ENCODE measurements at regions not wholly inside any gene's neighbourhood (a gene's known extent, or its start where the extent isn't known, plus 50 kb on each side); places are given as distances from the start of the nearest gene placed in this dataset.

- Histone ChIP-seq H3K9me3 (ENCODE audit: insufficient read depth, low read depth) (no peaks in the 10 kb centered on the region), H3K36me3 (ENCODE audit: low read depth) (no peaks in the 10 kb centered on the region), H3K79me2 (ENCODE audit: low read depth) (no peaks in the 10 kb centered on the region), H3K27me3 (ENCODE audit: insufficient read depth, low read depth) (no peaks in the 10 kb centered on the region), H3F3A (ENCODE audit: insufficient read depth, low read depth) (no peaks in the 10 kb centered on the region), H3K4me1 (replicated peaks; ENCODE audit: insufficient read depth) (no peaks in the 10 kb centered on the region), H3K4me2 (no peak overlapping the region), H3K27ac (no peak overlapping the region), H4K20me1 (ENCODE audit: insufficient read depth) (no peaks in the 10 kb centered on the region), H3K4me3 (no peak overlapping the region), H2AFZ (no peak overlapping the region), H3K9me2 (ENCODE audit: insufficient read depth) (no peaks in the 10 kb centered on the region)
- ChIA-PET CTCF (interaction anchor here (0.6 to 1.0 kb wide), 4 partner anchors 149 to 1129 kb away, joined by 3 to 4 read pairs (median 3); no protein-coding TSS in a partner anchor), POLR2A (ENCODE audit: unreplicated experiment) (no interaction called here)
- no TSS peak for BruUV-seq (replicated peaks)
- no peak for TF ChIP-seq EZH2 (IDR thresholded peaks at IDR 0.05; ENCODE audit: low read depth)
- TF ChIP-seq, protein P1, sequence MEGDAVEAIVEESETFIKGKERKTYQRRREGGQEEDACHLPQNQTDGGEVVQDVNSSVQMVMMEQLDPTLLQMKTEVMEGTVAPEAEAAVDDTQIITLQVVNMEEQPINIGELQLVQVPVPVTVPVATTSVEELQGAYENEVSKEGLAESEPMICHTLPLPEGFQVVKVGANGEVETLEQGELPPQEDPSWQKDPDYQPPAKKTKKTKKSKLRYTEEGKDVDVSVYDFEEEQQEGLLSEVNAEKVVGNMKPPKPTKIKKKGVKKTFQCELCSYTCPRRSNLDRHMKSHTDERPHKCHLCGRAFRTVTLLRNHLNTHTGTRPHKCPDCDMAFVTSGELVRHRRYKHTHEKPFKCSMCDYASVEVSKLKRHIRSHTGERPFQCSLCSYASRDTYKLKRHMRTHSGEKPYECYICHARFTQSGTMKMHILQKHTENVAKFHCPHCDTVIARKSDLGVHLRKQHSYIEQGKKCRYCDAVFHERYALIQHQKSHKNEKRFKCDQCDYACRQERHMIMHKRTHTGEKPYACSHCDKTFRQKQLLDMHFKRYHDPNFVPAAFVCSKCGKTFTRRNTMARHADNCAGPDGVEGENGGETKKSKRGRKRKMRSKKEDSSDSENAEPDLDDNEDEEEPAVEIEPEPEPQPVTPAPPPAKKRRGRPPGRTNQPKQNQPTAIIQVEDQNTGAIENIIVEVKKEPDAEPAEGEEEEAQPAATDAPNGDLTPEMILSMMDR (conservative IDR thresholded peaks at IDR 0.05): peak; percentile 71
- intact Hi-C loops (cut with micrococcal nuclease; ENCODE audit: unreplicated experiment): loop anchor here (1.0 kb wide), 2 partner anchors 112 to 1086 kb away; no protein-coding TSS in a partner anchor
- DNase-seq: peak; percentile 44 to 57
Observed at GRCh38 chr1:219416598-219417238, 196.2 kb downstream of the ZC3H11B start.

DNA sequence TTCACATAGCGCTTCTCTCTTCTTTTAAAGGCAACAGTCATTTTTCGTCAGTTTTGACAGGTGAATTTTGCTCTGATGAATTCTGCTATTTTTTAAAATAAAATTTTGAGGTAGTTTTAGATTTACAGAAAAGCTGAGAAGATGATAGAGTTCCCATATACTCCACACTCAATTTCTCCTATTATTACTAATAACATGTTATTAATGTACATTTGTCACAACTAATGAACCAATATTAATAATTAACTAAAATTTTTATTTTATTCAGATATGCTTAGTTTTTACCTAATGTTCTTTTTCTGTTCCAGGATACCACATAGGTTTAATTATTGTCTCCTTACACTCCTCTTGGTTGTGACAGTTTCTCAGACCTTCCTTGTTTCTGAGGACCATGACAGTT is 197.0 kb downstream of the ZC3H11B start:
- BruUV-seq (replicated peaks): no TSS peak
- intact Hi-C loops (cut with micrococcal nuclease; ENCODE audit: unreplicated experiment): loop anchor here (1.0 kb wide), 2 partner anchors 112 to 1086 kb away; no protein-coding TSS in a partner anchor

GRCh38 chr1:219415433-219415832 is 197.5 kb downstream of the ZC3H11B start:
- POLR2A ChIA-PET (ENCODE audit: unreplicated experiment): no interaction called here
- intact Hi-C loops (cut with micrococcal nuclease; ENCODE audit: unreplicated experiment): no loop called here
- BruUV-seq (replicated peaks): no TSS peak

More for the DNA sequence above, 197.0 kb downstream of the ZC3H11B start:
- H3K9me3 ChIP-seq (ENCODE audit: insufficient read depth, low read depth): no peaks in the 10 kb centered on the region
- H3K4me3 ChIP-seq: no peak overlapping the region
- no peak for DNase-seq
- ChIA-PET POLR2A (ENCODE audit: unreplicated experiment) (no interaction called here), CTCF (no interaction called here)
- no peaks in the 10 kb centered on the region for H4K20me1 ChIP-seq (ENCODE audit: insufficient read depth)
- no peaks in the 10 kb centered on the region for H3K27me3 ChIP-seq (ENCODE audit: insufficient read depth, low read depth)
- H3K9me2 ChIP-seq (ENCODE audit: insufficient read depth): no peaks in the 10 kb centered on the region
- no peaks in the 10 kb centered on the region for H3K4me1 ChIP-seq (replicated peaks; ENCODE audit: insufficient read depth)
- H3K27ac ChIP-seq: no peak overlapping the region
- no peak overlapping the region for H2AFZ ChIP-seq
- no peaks in the 10 kb centered on the region for H3K36me3 ChIP-seq (ENCODE audit: low read depth)
- H3K79me2 ChIP-seq (ENCODE audit: low read depth): no peaks in the 10 kb centered on the region
- TF ChIP-seq, protein P1 (conservative IDR thresholded peaks at IDR 0.05): no peak
- TF ChIP-seq EZH2 (IDR thresholded peaks at IDR 0.05; ENCODE audit: low read depth): no peak
- no peaks in the 10 kb centered on the region for H3F3A ChIP-seq (ENCODE audit: insufficient read depth, low read depth)
- no peak overlapping the region for H3K4me2 ChIP-seq

More at GRCh38 chr1:219415433-219415832, 197.5 kb downstream of the ZC3H11B start:
- Histone ChIP-seq H3K79me2 (ENCODE audit: low read depth) (no peaks in the 10 kb centered on the region), H3K4me3 (no peak overlapping the region), H3K27me3 (ENCODE audit: insufficient read depth, low read depth) (no peaks in the 10 kb centered on the region), H3K27ac (no peak overlapping the region), H3K9me2 (ENCODE audit: insufficient read depth) (no peaks in the 10 kb centered on the region), H3K9me3 (ENCODE audit: insufficient read depth, low read depth) (no peaks in the 10 kb centered on the region), H3K36me3 (ENCODE audit: low read depth) (no peaks in the 10 kb centered on the region), H3K4me1 (replicated peaks; ENCODE audit: insufficient read depth) (no peaks in the 10 kb centered on the region), H3F3A (ENCODE audit: insufficient read depth, low read depth) (no peaks in the 10 kb centered on the region), H3K4me2 (no peak overlapping the region), H2AFZ (no peak overlapping the region), H4K20me1 (ENCODE audit: insufficient read depth) (no peaks in the 10 kb centered on the region)
- CTCF ChIA-PET: no interaction called here
- no peak for DNase-seq
- no peak for TF ChIP-seq EZH2 (IDR thresholded peaks at IDR 0.05; ENCODE audit: low read depth)
- TF ChIP-seq, protein P1 (conservative IDR thresholded peaks at IDR 0.05): no peak
